ENCODE measurements at regions not wholly inside any gene's neighbourhood (a gene's known extent, or its start where the extent isn't known, plus 50 kb on each side); places are given as distances from the start of the nearest gene placed in this dataset.

DNA sequence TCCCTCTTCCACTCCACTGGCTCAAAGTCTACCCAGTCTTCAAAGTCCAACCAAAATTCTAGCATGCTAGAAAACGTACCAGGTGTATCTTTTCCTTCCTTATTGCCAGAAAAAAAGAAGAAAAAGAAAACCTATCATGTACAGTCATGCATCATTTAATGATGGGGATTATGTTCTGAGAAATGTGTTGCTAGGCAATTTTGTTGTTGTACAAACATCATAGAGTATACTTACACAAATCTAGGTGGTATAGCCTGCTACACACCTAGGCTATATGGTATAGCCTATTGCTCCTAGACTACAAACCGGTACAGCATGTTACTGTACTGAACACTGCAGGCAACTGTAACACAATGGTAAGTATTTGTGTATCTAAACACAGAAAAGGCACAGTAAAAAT lies 104.8 kb downstream of the SREK1 start (continued):
- TF ChIP-seq, protein P1, sequence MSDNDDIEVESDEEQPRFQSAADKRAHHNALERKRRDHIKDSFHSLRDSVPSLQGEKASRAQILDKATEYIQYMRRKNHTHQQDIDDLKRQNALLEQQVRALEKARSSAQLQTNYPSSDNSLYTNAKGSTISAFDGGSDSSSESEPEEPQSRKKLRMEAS (IDR thresholded peaks at IDR 0.05), result no peak
- TF ChIP-seq ZNF274 (IDR thresholded peaks at IDR 0.05; ENCODE audit: borderline replicate concordance, extremely low read depth, low read length), result no peak
